ENCODE measurements at regions not wholly inside any gene's neighbourhood (a gene's known extent, or its start where the extent isn't known, plus 50 kb on each side); places are given as distances from the start of the nearest gene placed in this dataset.

DNA sequence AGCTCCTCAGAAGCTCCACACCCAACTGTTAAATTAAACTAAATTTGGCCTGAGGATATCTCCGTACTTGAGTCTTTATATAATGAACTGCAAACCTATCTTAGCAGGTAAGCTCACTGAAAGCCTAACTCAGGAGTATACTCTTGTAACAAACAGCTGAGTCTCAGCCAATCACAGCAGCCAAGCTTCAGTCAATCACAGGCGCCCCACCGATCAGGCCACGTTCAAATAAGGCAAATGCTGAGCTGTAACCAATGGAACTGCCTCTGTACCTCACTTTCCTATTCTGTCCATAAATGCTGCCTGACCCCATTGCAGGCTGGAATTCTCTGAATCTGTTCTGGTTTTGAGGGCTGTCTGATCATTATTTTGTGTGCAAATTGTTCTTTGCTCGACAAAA lies 93.0 kb upstream of the CES5A start:
- TF ChIP-seq, protein P1, sequence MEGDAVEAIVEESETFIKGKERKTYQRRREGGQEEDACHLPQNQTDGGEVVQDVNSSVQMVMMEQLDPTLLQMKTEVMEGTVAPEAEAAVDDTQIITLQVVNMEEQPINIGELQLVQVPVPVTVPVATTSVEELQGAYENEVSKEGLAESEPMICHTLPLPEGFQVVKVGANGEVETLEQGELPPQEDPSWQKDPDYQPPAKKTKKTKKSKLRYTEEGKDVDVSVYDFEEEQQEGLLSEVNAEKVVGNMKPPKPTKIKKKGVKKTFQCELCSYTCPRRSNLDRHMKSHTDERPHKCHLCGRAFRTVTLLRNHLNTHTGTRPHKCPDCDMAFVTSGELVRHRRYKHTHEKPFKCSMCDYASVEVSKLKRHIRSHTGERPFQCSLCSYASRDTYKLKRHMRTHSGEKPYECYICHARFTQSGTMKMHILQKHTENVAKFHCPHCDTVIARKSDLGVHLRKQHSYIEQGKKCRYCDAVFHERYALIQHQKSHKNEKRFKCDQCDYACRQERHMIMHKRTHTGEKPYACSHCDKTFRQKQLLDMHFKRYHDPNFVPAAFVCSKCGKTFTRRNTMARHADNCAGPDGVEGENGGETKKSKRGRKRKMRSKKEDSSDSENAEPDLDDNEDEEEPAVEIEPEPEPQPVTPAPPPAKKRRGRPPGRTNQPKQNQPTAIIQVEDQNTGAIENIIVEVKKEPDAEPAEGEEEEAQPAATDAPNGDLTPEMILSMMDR (conservative IDR thresholded peaks at IDR 0.05 in 1 of 2, IDR thresholded peaks at IDR 0.05 in 1 of 2; ENCODE audit: low read depth in 1 of 2, low read length in 2 of 2), result no peak
- no peak for TF ChIP-seq EZH2 (IDR thresholded peaks at IDR 0.05; ENCODE audit: low read length, missing control alignments)
